HG03066 (cell line): ENCODE measurements at regions not wholly inside any gene's neighbourhood (a gene's known extent, or its start where the extent isn't known, plus 50 kb on each side); places are given as distances from the start of the nearest gene placed in this dataset.

Experiments used
- ATAC-seq: cut with Tn5 transposase; IDR thresholded peaks from one replicate; pipeline ENCODE4 v1.9.1; 2021; ENCODE audit warnings: low read depth; ENCODE audit not compliant: unreplicated experiment

GRCh38 chr17:79506150-79506870, 104.5 kb downstream of the RBFOX3 start:
- no peak for ATAC-seq

GRCh38 chr17:79505199-79505598, 105.7 kb downstream of the RBFOX3 start:
- no peak for ATAC-seq

GRCh38 chr17:79504181-79504605, 106.7 kb downstream of the RBFOX3 start:
- ATAC-seq, result no peak

GRCh38 chr17:79503126-79503839, 107.6 kb downstream of the RBFOX3 start:
- ATAC-seq, result no peak

- ATAC-seq, result no peak
Measured at GRCh38 chr17:79501910-79502309, 108.9 kb downstream of the RBFOX3 start.

GRCh38 chr17:79500745-79501618, 109.9 kb downstream of the RBFOX3 start:
- no peak for ATAC-seq

- ATAC-seq, result no peak
Measured at GRCh38 chr17:79498854-79499253, 112.0 kb downstream of the RBFOX3 start.

GRCh38 chr17:79497777-79498348, 113.0 kb downstream of the RBFOX3 start:
- no peak for ATAC-seq

GRCh38 chr17:79496422-79497005, 114.3 kb downstream of the RBFOX3 start:
- no peak for ATAC-seq

- ATAC-seq, result no peak
Measured at GRCh38 chr17:79495665-79496064, 115.2 kb downstream of the RBFOX3 start.

- no peak for ATAC-seq
Measured at GRCh38 chr17:79491006-79491405, 119.8 kb downstream of the RBFOX3 start.

GRCh38 chr17:79490530-79490929, 120.3 kb downstream of the RBFOX3 start:
- ATAC-seq, result no peak

GRCh38 chr17:79487149-79487548, 123.7 kb downstream of the RBFOX3 start:
- no peak for ATAC-seq

GRCh38 chr17:79485991-79486390, 124.9 kb downstream of the RBFOX3 start:
- ATAC-seq, result no peak

- ATAC-seq, result no peak
Measured at GRCh38 chr17:79485419-79485985, 125.3 kb downstream of the RBFOX3 start.

GRCh38 chr17:79484600-79485418, 126.0 kb downstream of the RBFOX3 start:
- no peak for ATAC-seq

GRCh38 chr17:79483842-79484241, 127.0 kb downstream of the RBFOX3 start:
- no peak for ATAC-seq

- ATAC-seq, result no peak
Measured at GRCh38 chr17:79482727-79483521, 127.9 kb downstream of the RBFOX3 start.
